ENCODE measurements at regions not wholly inside any gene's neighbourhood (a gene's known extent, or its start where the extent isn't known, plus 50 kb on each side); places are given as distances from the start of the nearest gene placed in this dataset.
A peak's percentile ranks its signal among the peaks of the same experiment; 100 is the strongest.
"Not testable (repeated sequence)": the region's sequence is repeated elsewhere in the genome, so short reads cannot be mapped to it uniquely, and the experiment has no call there.

GRCh38 chr13:48826922-48827454 is 148.7 kb upstream of the FNDC3A start:
- H3K4me2 ChIP-seq (ENCODE audit: insufficient read depth, low read length); POLR2A ChIA-PET; H3K4me1 ChIP-seq (replicated peaks in 1 of 2; ENCODE audit: control insufficient read depth in 2 of 2, insufficient read depth in 2 of 2, low read length in 2 of 2); DNase-seq (ENCODE audit: extremely low read depth in 1 of 4, low spot score in 3 of 4); ATAC-seq; FAIRE-seq; intact Hi-C loops (cut with micrococcal nuclease); H4K20me1 ChIP-seq (replicated peaks; ENCODE audit: control insufficient read depth, insufficient read depth, low read length); H3K27me3 ChIP-seq (ENCODE audit: control insufficient read depth in 2 of 2, insufficient read depth in 2 of 2, low read length in 2 of 2); H3K4me3 ChIP-seq; in situ Hi-C loops (cut with MboI); H3K36me3 ChIP-seq (ENCODE audit: control insufficient read depth, insufficient read depth, low read length); H3K9ac ChIP-seq (ENCODE audit: insufficient read depth in 1 of 2, low read depth in 2 of 2, low read length in 2 of 2); H3K9me1 ChIP-seq (ENCODE audit: control insufficient read depth, insufficient read depth, low read length); BruUV-seq (replicated peaks); CTCF ChIA-PET (ENCODE audit: low intra/inter-chr PET ratio); H3K9me3 ChIP-seq (replicated peaks; ENCODE audit: control insufficient read depth, insufficient read depth, low read depth, low read length); H3K79me2 ChIP-seq (ENCODE audit: control insufficient read depth, insufficient read depth, low read length); H2AFZ ChIP-seq (ENCODE audit: low read depth, low read length); H3K27ac ChIP-seq (ENCODE audit: extremely low read depth, low read depth, low read length): not testable (repeated sequence)
- 0% methylated on average over 2 of the region's 2 CpGs for WGBS (ENCODE audit: insufficient coverage, low coverage, missing lambda C conversion rate)
- TF ChIP-seq ZNF707 (CRISPR knock-in tag; conservative IDR thresholded peaks at IDR 0.05) = peak; percentile 81

GRCh38 chr13:48827709-48828108 is 148.0 kb upstream of the FNDC3A start:
- CTCF ChIA-PET (ENCODE audit: low intra/inter-chr PET ratio) = no interaction called here
- no peak overlapping the region for H2AFZ ChIP-seq (ENCODE audit: low read depth, low read length)
- FAIRE-seq (no peak), DNase-seq (ENCODE audit: extremely low read depth in 1 of 4, low spot score in 3 of 4) (no peak), ATAC-seq (no peak)
- POLR2A ChIA-PET = no interaction called here
- in situ Hi-C loops (cut with MboI) = no loop called here
- H3K9me1 ChIP-seq (ENCODE audit: control insufficient read depth, insufficient read depth, low read length) = no peaks in the 10 kb centered on the region
- no peaks in the 10 kb centered on the region for H3K9me3 ChIP-seq (replicated peaks; ENCODE audit: control insufficient read depth, insufficient read depth, low read depth, low read length)
- WGBS (ENCODE audit: insufficient coverage, low coverage, missing lambda C conversion rate) = 14% methylated on average over 2 of the region's 2 CpGs
- no peaks in the 10 kb centered on the region for H3K27me3 ChIP-seq (ENCODE audit: control insufficient read depth in 2 of 2, insufficient read depth in 2 of 2, low read length in 2 of 2)
- intact Hi-C loops (cut with micrococcal nuclease) = no loop called here
- no peak overlapping the region for H3K4me3 ChIP-seq
- no peaks in the 10 kb centered on the region for H3K4me1 ChIP-seq (replicated peaks in 1 of 2; ENCODE audit: control insufficient read depth in 2 of 2, insufficient read depth in 2 of 2, low read length in 2 of 2)
- H3K4me2 ChIP-seq (ENCODE audit: insufficient read depth, low read length) = no peak overlapping the region
- H3K9ac ChIP-seq (ENCODE audit: insufficient read depth in 1 of 2, low read depth in 2 of 2, low read length in 2 of 2) = no peak overlapping the region
- H3K36me3 ChIP-seq (ENCODE audit: control insufficient read depth, insufficient read depth, low read length) = no peaks in the 10 kb centered on the region
- H4K20me1 ChIP-seq (replicated peaks; ENCODE audit: control insufficient read depth, insufficient read depth, low read length) = no peaks in the 10 kb centered on the region
- no TSS peak for BruUV-seq (replicated peaks)
- H3K27ac ChIP-seq (ENCODE audit: extremely low read depth, low read depth, low read length) = no peak overlapping the region
- no peaks in the 10 kb centered on the region for H3K79me2 ChIP-seq (ENCODE audit: control insufficient read depth, insufficient read depth, low read length)
- TF ChIP-seq TEAD2 (tag; IDR thresholded peaks at IDR 0.05) (no peak), BRCA1 (IDR thresholded peaks at IDR 0.05) (no peak), BRCA1 (CRISPR knock-in tag; IDR thresholded peaks at IDR 0.05) (no peak), ZC3H4 (CRISPR knock-in tag; IDR thresholded peaks at IDR 0.05; ENCODE audit: borderline replicate concordance) (no peak), RAD51 (IDR thresholded peaks at IDR 0.05; ENCODE audit: borderline replicate concordance, low read depth) (no peak), CREB3 (tag; conservative IDR thresholded peaks at IDR 0.05; ENCODE audit: low read depth) (no peak), KLF16 (IDR thresholded peaks at IDR 0.05) (no peak), HLTF (IDR thresholded peaks at IDR 0.05) (no peak), EP300 (IDR thresholded peaks at IDR 0.05; ENCODE audit: low read length) (no peak), SNAPC5 (CRISPR knock-in tag; IDR thresholded peaks at IDR 0.05) (no peak), MCM7 (IDR thresholded peaks at IDR 0.05) (no peak), DNMT1 (IDR thresholded peaks at IDR 0.05) (no peak)
- TF ChIP-seq, protein P1, sequence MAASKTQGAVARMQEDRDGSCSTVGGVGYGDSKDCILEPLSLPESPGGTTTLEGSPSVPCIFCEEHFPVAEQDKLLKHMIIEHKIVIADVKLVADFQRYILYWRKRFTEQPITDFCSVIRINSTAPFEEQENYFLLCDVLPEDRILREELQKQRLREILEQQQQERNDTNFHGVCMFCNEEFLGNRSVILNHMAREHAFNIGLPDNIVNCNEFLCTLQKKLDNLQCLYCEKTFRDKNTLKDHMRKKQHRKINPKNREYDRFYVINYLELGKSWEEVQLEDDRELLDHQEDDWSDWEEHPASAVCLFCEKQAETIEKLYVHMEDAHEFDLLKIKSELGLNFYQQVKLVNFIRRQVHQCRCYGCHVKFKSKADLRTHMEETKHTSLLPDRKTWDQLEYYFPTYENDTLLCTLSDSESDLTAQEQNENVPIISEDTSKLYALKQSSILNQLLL (CRISPR knock-in tag; IDR thresholded peaks at IDR 0.05; ENCODE audit: borderline replicate concordance) = no peak
- TF ChIP-seq, protein P2, sequence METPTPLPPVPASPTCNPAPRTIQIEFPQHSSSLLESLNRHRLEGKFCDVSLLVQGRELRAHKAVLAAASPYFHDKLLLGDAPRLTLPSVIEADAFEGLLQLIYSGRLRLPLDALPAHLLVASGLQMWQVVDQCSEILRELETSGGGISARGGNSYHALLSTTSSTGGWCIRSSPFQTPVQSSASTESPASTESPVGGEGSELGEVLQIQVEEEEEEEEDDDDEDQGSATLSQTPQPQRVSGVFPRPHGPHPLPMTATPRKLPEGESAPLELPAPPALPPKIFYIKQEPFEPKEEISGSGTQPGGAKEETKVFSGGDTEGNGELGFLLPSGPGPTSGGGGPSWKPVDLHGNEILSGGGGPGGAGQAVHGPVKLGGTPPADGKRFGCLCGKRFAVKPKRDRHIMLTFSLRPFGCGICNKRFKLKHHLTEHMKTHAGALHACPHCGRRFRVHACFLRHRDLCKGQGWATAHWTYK (CRISPR knock-in tag; IDR thresholded peaks at IDR 0.05) = no peak

Measured in K562 (cell line).